GM18499 (cell line): ENCODE measurements at regions not wholly inside any gene's neighbourhood (a gene's known extent, or its start where the extent isn't known, plus 50 kb on each side); places are given as distances from the start of the nearest gene placed in this dataset.
"Not testable (repeated sequence)": the region's sequence is repeated elsewhere in the genome, so short reads cannot be mapped to it uniquely, and the experiment has no call there.

Experiments
- ATAC-seq: cut with Tn5 transposase; IDR thresholded peaks from one replicate; pipeline ENCODE4 v1.9.1; 2021; ENCODE audit warnings: moderate number of reproducible peaks; ENCODE audit not compliant: insufficient read depth, unreplicated experiment

GRCh38 chr2:143842836-143843235 lies 677.1 kb downstream of the ZEB2 start:
- no peak for ATAC-seq

- ATAC-seq, result no peak
These were observed 678.0 kb downstream of the ZEB2 start for GRCh38 chr2:143841935-143842334.

GRCh38 chr2:143840601-143841000 lies 679.3 kb downstream of the ZEB2 start:
- ATAC-seq, result no peak

GRCh38 chr2:143840194-143840593 lies 679.7 kb downstream of the ZEB2 start:
- ATAC-seq, result no peak

GRCh38 chr2:143839456-143839855 lies 680.5 kb downstream of the ZEB2 start:
- ATAC-seq, result no peak

GRCh38 chr2:143837055-143837454 lies 682.9 kb downstream of the ZEB2 start:
- ATAC-seq, result not testable (repeated sequence)

GRCh38 chr2:143835481-143835880 lies 684.4 kb downstream of the ZEB2 start:
- no peak for ATAC-seq

GRCh38 chr2:143833015-143833660 lies 686.8 kb downstream of the ZEB2 start:
- ATAC-seq, result no peak

- ATAC-seq, result no peak
These were observed 689.4 kb downstream of the ZEB2 start for GRCh38 chr2:143830476-143830875.

GRCh38 chr2:143828763-143829537 lies 691.0 kb downstream of the ZEB2 start:
- ATAC-seq, result no peak

GRCh38 chr2:143824791-143825190 lies 695.1 kb downstream of the ZEB2 start:
- no peak for ATAC-seq

GRCh38 chr2:143823876-143824275 lies 694.7 kb downstream of the ARHGAP15 start:
- ATAC-seq, result no peak

GRCh38 chr2:143823296-143823695 lies 694.1 kb downstream of the ARHGAP15 start:
- no peak for ATAC-seq

- no peak for ATAC-seq
These were observed 693.5 kb downstream of the ARHGAP15 start for GRCh38 chr2:143822736-143823135.

- ATAC-seq, result no peak
These were observed 690.5 kb downstream of the ARHGAP15 start for GRCh38 chr2:143819764-143820163.

GRCh38 chr2:143819190-143819735 lies 690.0 kb downstream of the ARHGAP15 start:
- ATAC-seq, result no peak
